Stimulated activated CD4-positive, alpha-beta T cell treated with anti-CD3 and anti-CD28 coated beads, TNF-alpha, amount 100 ng/mL, for 48 hours (primary cell): ENCODE measurements at regions not wholly inside any gene's neighbourhood (a gene's known extent, or its start where the extent isn't known, plus 50 kb on each side); places are given as distances from the start of the nearest gene placed in this dataset.

Experiments used
- DNase-seq, 3 donors: peaks; one replicate each; pipeline ENCODE4 v3.0.0-alpha.2; 2020; ENCODE audit warnings: low read depth in 3 of 3

GRCh38 chr15:96524676-96525417 lies 194.3 kb downstream of the NR2F2 start:
- DNase-seq: no peak

GRCh38 chr15:96535148-96535547 lies 204.6 kb downstream of the NR2F2 start:
- DNase-seq: no peak

- no peak for DNase-seq
These were observed 208.0 kb downstream of the NR2F2 start for GRCh38 chr15:96538491-96538890.

- DNase-seq: no peak
These were observed 209.8 kb downstream of the NR2F2 start for GRCh38 chr15:96540283-96540682.

DNA sequence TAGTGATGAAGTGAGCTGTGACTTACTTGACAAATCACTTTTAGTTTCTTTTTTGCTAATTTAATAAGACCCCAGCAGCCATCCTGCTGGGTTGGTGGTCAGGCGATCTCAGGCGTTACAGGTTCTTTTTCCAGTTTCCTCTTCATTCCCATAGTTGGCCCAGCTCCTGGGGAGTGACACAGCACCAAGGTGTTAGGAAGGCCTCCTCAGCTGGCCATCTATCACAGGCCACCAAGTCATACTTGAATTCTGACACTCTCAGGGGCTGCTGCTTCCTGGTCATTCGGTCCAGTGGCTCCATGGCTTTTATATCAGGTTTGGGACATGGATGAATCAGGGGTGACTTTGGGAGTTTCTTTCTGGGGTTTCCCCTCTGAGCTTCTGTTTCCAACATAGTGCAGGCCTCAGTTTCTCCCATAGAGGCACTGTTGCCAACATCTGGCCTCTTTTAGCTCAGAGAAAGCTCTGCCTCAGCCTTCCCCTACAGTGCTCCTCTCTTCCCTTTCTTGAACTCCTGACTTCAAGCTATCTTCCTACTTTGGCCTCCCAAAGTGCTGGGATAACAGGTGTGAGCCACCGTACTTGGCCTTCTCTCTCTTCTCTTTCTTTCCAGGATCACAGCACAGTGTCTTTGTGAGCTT lies 211.8 kb downstream of the NR2F2 start:
- no peak for DNase-seq

DNA sequence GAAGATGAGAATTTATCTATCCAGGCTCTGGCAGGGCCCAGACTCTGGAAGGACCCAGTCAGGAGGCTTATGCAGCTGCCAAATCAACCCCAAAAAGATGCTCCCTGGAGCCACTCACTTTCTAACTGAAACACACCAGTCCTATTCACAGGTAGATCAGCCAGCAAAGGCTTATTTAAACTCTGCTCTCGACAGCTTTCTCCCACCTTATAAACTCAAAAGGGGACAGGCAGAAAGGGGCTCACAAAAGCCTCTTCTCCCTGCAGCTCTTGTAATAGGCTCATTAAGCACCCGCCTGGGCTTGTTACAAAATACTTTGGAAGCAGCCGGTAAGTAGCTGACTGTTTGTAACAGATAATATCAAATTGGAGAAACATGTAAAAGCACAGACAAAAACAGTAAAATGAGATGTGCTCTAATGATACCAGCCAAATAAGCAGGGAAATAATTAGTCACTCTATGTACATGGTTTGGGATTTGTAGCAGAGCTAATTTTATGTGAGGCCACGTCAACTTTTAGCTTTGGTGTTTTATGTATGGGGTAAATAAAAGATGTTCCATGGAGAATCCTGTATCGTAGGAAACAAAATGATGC lies 213.8 kb downstream of the NR2F2 start:
- DNase-seq: no peak

GRCh38 chr15:96549136-96549535 lies 218.6 kb downstream of the NR2F2 start:
- DNase-seq: no peak

- no peak for DNase-seq
These were observed 220.7 kb downstream of the NR2F2 start for GRCh38 chr15:96551196-96551595.

- no peak for DNase-seq
These were observed 221.2 kb downstream of the NR2F2 start for GRCh38 chr15:96551722-96552121.

DNA sequence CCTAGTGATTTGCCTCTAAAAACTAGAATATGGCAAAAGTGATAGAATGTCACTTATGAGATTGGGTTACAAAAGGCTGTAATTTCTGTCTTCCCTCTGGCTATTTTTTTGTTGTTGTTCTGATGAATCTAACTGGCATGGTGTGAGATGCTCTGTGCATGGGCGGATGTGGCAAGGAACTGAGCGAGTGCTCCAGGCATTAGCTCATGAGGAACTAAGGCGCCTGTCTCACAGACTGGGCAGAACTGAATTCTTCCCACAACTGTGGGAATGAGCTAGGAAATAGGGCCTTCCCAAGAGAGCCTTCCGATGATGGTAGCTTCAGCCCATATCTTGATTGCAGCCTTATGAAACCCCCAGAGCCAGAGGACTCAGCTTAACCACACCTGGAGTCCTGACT lies 222.5 kb downstream of the NR2F2 start:
- DNase-seq: no peak

DNA sequence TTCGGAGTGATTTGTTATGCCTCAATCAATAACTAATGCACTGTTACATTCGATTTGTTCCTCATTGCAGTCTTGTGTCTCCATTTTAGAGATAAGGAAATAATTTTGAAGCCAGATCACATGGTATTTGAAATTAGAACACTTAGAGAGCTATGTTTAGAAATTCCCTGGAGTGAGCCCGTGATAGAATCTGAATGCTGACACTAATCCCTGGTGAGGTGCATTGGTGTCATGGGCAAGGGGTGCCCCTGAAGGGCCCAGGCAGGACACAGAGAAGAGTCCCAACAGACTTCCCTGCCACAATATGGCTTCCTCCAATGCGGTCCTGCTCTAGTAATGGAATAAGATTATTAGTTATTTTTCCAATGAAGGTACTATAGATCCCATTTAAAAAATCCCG lies 223.0 kb downstream of the NR2F2 start:
- DNase-seq: no peak

DNA sequence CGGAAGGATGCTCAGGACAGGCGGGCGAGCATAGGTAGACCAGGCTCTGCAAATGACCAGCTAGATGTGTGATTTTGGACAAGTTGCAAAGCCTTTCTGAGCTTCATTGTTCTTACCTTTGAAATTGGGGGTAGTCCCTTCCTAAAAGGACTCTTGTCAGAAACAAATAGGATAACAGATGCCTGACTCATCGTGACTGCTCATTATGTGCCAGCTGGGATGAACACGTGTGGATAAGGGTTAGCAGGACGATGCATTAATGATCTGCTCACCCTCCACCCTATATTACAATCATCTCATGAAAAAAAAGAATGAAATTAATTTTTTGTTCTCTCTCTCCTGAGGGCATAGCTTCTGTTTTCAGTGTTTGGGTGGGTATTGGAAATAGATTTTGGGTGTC lies 223.4 kb downstream of the NR2F2 start:
- no peak for DNase-seq

DNA sequence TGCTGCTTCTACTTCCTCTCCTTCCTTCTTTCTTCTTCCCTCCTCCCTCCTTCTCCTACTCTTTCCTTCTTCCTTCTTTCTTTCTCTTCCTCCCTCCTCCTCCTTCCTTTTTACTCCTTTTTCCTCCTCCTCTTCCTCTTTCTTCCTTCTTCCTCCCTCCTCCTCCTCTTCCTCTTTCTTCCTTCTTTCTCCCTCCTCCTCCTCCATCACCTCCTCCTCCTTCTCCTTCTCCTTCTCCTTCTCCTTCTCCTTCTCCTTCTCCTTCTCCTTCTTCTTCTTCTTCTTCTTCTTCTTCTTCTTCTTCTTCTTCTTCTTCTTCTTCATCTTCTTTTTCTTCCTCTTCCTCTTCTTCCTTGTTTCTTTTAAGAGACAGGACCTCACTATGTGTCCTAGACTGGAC lies 224.0 kb downstream of the NR2F2 start:
- DNase-seq: no peak

- no peak for DNase-seq
These were observed 228.6 kb downstream of the NR2F2 start for GRCh38 chr15:96559087-96559486.

- no peak for DNase-seq
These were observed 229.1 kb downstream of the NR2F2 start for GRCh38 chr15:96559631-96560030.

DNA sequence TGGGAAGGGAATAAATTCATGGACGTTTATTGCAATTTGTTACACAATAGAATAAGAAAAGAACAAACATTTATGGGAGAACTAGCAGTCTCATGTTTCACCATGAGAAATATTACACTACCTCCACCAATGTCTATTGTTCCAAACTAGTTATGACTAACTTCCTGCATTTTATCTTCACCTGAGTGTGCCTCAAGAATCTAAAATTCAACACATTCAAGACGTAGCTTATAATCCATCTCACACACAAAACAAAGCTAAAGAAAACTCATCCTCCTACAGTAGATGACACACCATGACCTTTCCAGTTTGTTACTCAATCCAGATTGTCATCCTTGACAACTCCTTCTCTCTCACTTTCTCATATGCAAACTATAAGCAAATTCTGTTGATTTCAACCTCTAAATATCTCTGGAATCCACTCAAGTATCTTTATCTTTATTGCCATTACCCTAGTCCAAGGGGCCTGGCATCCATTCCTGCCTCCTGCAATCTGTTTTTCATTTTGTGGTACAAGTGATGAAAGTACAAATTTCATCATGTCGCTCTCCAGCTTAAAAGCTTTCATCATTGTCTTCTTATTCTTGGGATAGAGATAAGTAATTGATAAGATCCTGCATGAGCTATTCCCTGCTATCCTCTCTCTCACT lies 229.9 kb downstream of the NR2F2 start:
- no peak for DNase-seq

- DNase-seq: no peak
These were observed 231.1 kb downstream of the NR2F2 start for GRCh38 chr15:96561593-96561992.

DNA sequence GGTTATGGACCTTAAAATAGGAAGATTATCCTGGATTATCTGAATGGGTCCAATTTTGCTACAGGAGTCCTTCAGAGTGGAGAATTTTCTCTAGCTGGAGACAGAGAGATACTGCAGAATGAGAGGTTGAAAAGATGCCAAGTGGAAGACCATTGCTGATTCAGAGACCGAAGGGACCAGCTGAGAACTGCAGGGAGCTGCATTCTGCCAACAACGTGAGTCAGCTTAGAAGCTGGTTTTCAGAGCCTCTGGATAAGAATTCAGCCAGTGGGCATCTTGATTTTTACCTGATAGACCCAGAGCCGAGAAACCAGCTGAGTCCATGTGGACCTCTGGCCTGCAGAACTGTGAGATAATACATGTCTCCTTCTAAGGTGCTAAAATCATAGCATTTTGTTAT lies 234.0 kb downstream of the NR2F2 start:
- DNase-seq: no peak

DNA sequence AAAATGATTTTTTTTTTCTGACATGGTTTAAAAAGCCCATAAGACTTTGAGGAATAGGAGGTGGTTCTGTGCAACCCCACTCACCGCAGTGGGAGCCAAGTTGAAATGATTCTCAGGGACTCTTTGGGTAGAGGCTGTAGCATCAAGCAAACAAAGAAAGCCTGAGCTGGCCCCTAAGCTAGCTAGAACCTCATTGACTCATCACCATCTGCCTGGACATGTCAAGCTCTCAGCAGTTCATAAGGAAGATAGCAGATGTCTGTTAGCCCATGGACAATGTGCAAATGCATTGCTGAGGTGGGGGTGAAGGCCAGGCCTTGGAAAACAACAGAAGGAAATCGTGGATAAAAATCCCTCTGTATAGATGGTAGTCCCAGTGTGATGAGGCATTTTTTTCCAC lies 234.8 kb downstream of the NR2F2 start:
- DNase-seq: no peak

GRCh38 chr15:96574782-96575181 lies 244.3 kb downstream of the NR2F2 start:
- DNase-seq: no peak

- DNase-seq: no peak
These were observed 246.1 kb downstream of the NR2F2 start for GRCh38 chr15:96576596-96576995.

DNA sequence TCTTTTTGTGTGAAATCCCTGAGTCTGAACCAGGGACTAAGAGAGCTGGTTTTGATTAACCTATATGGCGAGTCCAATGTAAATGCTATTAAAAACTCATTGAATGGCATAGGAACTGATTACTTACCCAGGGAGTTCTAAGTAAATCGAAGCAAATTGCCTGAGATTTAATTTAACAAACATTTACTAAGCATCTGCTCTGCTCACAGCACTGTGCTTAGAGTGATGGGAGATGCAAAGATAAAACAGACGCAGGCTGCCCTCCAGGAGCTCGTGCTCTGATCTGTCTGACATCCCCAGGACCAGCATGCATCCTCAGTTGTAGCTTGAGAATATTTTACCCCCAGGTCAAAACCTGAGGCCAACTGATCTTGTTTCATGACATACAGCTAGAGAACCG lies 247.9 kb downstream of the NR2F2 start:
- no peak for DNase-seq

GRCh38 chr15:96581371-96581770 lies 250.9 kb downstream of the NR2F2 start:
- no peak for DNase-seq
